Left lung (tissue), 4 donors: ENCODE measurements at regions not wholly inside any gene's neighbourhood (a gene's known extent, or its start where the extent isn't known, plus 50 kb on each side); places are given as distances from the start of the nearest gene placed in this dataset.
"Not testable (repeated sequence)": the region's sequence is repeated elsewhere in the genome, so short reads cannot be mapped to it uniquely, and the experiment has no call there.

ENCODE experiments used
- ATAC-seq: fragments of 200-7000 bp; cut with Tn5 transposase; one replicate; pipeline ENCODE4 v1.9.1; 2020; ENCODE audit warnings: moderate library complexity
- DNase-seq, 4 donors: peaks; one replicate each; pipeline ENCODE4 v3.0.0-alpha.2; 2013 to 2020
- H3K27ac ChIP-seq, 2 donors: fragments of 200-600 bp; sonication (generic) in 1 of 2; one replicate each; pipeline versions ENCODE4 v1.5.0 to v1.8.0; 2020 to 2021
- H3K27me3 ChIP-seq, 2 donors: fragments of 200-600 bp; sonication (generic) in 1 of 2; one replicate each; pipeline versions ENCODE4 v1.5.0 to v1.8.0; 2020 to 2021
- H3K36me3 ChIP-seq, 2 donors: fragments of 200-600 bp; sonication (generic) in 1 of 2; one replicate each; pipeline versions ENCODE4 v1.5.0 to v1.8.0; 2020 to 2021
- H3K4me1 ChIP-seq, 2 donors: fragments of 200-600 bp; one replicate each; pipeline ENCODE4 v1.8.0; 2021
- H3K4me3 ChIP-seq, 2 donors: fragments of 200-600 bp; sonication (generic) in 1 of 2; one replicate each; pipeline versions ENCODE4 v1.5.0 to v1.8.0; 2020 to 2021; ENCODE audit warnings: mild to moderate bottlenecking in 1 of 2
- H3K9me3 ChIP-seq, 2 donors: fragments of 200-600 bp; sonication (generic) in 1 of 2; one replicate each; pipeline versions ENCODE4 v1.5.0 to v1.8.0; 2020 to 2021
- intact Hi-C, 2 donors: fragments of 100-400 bp; cut with DNase I; formaldehyde crosslinking; loops; one replicate each; pipeline versions ENCODE4 v1.11.2 to v1.14.2; 2022
- donor health status: DM: no; HTN: yes; CAD: no.
- donor health status: DM: no; HTN: no; CAD: no.

- H3K27me3 ChIP-seq, H3K4me3 ChIP-seq, H3K27ac ChIP-seq, intact Hi-C loops, H3K36me3 ChIP-seq, H3K4me1 ChIP-seq, H3K9me3 ChIP-seq, ATAC-seq, DNase-seq: not testable (repeated sequence)
These were observed 51.0 kb upstream of the BDP1 start for GRCh38 chr5:71404441-71404840.

- H3K4me1 ChIP-seq, ATAC-seq, H3K27me3 ChIP-seq, H3K4me3 ChIP-seq, H3K36me3 ChIP-seq, intact Hi-C loops, H3K9me3 ChIP-seq, DNase-seq, H3K27ac ChIP-seq: not testable (repeated sequence)
These were observed 50.5 kb upstream of the BDP1 start for GRCh38 chr5:71404936-71405335.
